EL (cell line): ENCODE measurements at regions not wholly inside any gene's neighbourhood (a gene's known extent, or its start where the extent isn't known, plus 50 kb on each side); places are given as distances from the start of the nearest gene placed in this dataset.
"Not testable (repeated sequence)": the region's sequence is repeated elsewhere in the genome, so short reads cannot be mapped to it uniquely, and the experiment has no call there.

Experiments
- DNase-seq: peaks from one replicate; pipeline ENCODE4 v3.0.0-alpha.2; 2016

DNA sequence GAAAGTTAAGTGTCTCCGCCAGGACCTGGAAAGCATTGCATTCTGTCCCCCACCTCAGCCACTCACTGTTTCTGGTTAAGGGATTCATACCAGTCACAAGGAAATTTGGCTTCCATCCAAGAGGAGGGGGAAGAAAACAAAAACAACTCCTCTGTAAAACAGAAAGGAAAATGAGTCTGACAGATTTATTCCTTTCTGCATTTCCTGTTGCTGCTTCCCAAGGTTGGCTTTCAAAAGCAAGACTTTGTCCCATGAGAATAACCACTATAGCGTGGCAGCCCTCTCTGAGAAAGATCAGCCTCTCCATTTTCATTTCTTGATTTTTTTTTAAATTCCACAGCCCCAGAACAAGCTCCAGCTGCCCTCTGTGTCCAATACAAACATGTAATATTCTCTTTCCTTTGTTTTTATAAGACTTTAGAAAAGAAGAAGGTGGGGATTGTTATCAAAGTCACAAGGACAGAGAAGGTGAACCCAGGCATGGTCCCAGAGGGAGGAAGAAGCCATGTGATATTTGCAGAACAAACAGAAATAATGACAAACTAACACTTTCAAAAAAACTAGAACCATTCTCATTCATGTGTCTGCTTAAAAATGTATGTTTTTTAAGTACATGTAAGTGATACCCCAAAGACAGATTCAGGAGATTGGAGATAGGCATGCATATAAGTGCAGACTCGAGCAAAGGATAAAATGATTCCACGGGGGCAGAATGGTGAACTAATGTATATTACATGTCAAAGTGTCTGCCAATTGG is 90.7 kb upstream of the DCLK2 start:
- DNase-seq: no peak

DNA sequence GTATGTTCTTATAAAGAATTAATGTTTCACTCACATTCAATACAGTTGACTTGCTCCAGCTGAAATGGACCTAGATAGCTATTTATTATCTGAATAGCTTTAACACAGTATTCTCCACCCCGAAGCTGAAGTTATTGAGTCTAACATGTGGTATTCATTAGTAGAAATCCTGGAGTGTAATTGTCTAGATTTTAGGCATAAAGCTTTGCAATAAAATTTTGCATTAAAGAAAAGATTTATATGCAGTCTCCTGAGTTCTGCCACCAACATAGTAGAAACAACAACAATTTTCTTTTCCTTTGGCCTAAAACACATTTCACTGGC is 90.2 kb upstream of the DCLK2 start:
- DNase-seq: no peak

DNA sequence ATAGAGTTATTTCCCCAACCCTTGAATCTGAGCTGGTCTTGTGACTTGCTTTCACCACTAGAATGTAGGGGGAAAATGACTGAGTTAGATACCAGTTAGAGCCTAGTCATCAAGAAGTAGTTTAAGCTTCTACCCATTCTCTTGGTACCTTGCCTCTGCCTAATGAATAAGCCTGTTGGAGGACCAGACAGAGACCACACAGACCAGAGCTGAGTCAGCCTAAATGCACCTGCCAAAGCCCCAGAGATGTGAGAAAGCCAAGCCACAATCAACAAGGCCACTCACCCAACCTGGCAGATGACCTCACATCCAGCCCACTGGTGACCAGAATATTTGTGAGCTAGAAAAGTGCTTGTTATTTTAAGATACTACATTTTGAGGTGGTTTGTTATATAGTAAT is 85.2 kb upstream of the DCLK2 start:
- DNase-seq: no peak

DNA sequence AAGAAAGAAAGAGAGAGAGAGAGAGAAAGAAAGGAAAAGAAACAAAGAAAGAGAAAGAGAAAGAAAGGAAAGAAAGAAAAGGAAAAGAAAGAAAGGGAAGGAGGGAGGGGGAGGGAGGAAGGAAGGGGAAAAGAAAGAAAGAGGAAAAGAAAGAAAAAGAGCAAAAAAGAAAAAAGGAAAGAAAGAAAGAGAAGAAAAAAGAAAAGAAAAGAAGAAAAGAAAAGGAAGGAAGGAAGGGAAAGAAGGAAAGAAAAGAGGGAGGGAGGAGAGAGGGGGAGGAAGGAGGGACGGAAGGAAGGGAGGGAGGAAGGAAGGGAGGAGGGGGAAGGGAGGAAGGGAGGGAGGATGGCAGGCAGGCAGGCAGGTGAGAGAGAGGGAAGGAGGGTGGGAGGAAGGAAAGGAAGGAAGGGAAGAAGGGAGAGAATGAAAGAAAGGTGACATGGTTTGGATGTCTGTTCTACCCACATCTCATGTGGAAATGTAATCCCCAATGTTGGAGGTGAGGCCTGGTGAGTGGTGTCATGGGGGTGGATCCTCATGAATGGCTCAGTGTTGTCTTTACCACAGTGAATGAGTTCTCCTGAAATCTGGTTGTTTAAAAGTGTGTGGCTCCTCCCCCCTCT is 83.0 kb upstream of the DCLK2 start:
- no peak for DNase-seq

DNA sequence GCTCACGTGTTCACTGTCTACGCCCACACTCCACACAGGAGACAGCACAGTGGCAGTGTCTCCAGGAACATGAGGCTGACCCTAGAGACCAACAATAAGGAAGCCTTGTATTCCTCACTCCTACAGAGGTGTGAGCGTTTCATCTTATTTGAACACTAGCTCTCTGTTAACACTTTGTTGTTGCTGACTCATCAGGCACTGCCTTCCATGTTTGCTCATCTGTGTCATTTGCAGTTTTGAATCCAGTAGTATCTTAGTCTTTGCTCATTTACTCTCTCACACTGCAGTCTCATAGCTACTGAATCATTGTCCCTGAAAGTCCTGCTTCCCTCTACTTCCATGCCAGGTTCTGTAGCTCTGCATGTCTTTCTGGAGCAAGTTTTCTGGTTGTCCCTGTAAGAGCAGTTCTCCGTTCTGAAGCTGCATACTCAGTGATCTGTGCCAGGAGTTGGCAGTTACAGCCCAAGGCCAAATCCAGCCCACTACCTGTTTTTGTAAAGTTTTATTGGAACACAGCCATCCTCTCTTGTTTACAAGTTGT is 80.3 kb upstream of the DCLK2 start:
- peak; percentile 45 for DNase-seq

DNA sequence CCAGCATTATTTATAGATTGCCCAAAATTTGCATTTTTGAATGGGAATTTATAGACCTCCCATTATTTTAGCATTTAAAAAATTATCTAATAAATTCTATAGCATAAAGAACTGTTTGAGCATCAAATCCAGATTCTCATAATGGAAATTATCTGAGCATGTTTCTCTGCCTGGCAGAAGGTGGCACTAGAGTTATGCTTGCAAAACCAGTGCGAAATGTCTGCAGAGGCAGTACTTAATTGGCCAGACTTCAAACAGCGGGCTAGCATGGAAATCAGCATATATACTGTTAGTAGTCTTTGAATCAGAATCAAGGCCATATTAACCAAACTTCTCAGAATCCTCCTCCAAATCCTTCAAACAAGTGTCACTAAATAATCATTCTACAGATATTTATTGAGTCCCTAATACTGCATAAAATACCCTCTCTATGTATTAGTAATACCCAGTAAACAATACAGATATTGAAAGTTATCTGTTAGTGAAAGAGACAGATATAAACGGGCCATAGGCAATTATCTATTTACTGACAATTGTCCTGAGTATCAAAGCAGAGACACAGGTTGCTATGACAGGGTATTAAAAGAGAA is 78.7 kb upstream of the DCLK2 start:
- DNase-seq: peak; percentile 74

DNA sequence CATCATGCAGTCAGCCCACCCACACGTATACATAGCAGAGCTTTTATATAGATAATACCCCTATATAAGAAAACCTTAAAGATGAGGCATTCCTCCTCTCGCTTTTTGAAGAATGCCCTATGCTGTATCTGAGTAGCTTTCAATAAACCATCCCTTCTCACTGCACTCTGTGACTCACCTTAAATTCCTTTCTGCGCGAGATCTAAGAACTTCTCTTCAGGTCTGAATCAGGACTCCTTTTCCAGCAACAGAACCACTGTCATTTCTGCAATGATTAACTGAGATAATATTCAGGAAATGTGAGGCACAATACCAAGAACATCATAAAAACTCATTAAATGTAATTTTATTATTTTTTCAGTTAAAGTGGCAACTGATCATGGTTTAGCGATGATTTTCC is 76.4 kb upstream of the DCLK2 start:
- DNase-seq: peak; percentile 81

GRCh38 chr4:150002561-150002960 is 75.7 kb upstream of the DCLK2 start:
- DNase-seq: peak; percentile 29

DNA sequence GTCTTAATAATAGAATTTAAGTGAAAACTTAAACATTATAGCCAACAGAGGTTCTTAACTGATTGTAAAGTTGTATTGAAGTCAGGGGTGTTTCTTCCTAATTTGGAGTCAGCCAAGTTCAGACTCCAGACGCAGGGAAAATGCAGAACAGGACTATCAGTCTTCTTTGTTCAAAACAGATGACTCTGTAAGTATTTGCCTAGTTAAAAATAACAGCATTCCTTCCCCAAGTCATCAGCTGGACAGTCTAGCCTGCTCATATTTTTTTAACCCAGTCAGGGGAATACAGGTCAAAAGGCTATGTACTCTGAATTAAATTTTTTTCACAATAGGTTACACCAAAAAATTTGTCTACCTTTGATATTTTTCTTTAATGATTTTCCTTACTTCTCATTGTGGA is 73.8 kb upstream of the DCLK2 start:
- peak; percentile 53 for DNase-seq

DNA sequence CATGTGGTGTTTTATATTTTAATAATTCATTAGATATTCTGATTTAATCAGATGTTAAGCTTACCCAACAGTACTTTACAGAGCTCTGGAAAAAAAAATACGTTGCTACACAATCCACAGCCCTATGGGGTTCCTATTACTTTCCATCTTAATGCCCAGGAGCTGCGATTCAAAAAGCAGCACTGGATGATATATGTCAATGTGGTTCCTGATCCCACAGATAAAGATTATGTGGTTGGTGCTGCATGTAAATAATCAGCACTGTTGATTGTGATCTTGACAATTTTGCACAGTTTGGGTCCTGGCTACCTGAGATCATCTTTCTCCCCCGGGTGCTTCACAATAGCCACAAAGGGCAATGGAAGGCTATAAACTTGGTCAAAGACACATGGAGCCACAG is 72.7 kb upstream of the DCLK2 start:
- DNase-seq: no peak

DNA sequence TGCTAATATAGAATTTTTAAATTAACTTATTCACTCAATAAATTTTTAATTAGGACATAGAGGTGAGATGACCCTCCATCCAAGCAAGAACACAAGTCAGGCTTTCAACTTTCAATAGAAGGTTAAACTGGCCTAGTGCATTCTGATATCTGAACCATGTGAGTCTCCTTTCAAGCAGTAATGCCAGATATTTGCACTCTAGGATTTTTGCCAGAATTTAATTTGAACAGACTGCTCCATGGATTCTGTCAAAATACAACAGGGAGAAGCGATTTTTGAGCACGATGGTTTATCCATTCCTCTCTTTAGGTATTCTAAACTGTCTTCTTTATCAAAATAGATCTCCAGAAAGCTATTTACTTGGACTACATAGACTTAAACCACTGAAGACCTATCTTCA is 72.0 kb upstream of the DCLK2 start:
- peak; percentile 21 for DNase-seq

- DNase-seq: peak; percentile 91
Measured at GRCh38 chr4:150007512-150007911, 70.7 kb upstream of the DCLK2 start.

DNA sequence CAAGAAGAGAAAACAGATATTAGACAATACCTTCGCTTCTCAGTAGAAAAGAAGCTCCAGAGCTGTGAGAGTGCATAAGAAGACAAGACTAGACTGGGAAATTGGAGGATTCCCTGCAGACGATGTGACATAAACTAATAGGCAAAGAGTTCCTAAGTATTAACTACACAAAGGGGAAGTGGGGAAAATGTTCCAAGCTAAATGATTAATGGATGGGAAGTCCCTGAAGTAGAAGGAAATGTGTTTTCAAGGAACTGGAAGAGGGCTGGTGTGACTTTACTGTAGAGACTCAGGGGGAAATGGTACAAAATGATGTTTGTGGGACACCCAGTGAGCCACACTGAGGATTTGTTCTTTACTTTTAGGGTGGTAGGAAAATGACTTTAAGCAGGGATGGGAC is 69.7 kb upstream of the DCLK2 start:
- no peak for DNase-seq

- no peak for DNase-seq
Measured at GRCh38 chr4:150009533-150009932, 68.7 kb upstream of the DCLK2 start.

- peak; percentile 71 for DNase-seq
Measured at GRCh38 chr4:150010525-150011126, 67.6 kb upstream of the DCLK2 start.

GRCh38 chr4:150012851-150013360 is 65.3 kb upstream of the DCLK2 start:
- DNase-seq: no peak

GRCh38 chr4:150015910-150016309 is 62.3 kb upstream of the DCLK2 start:
- not testable (repeated sequence) for DNase-seq

- not testable (repeated sequence) for DNase-seq
Measured at GRCh38 chr4:150016621-150017020, 61.6 kb upstream of the DCLK2 start.

GRCh38 chr4:150018257-150018656 is 60.0 kb upstream of the DCLK2 start:
- no peak for DNase-seq

DNA sequence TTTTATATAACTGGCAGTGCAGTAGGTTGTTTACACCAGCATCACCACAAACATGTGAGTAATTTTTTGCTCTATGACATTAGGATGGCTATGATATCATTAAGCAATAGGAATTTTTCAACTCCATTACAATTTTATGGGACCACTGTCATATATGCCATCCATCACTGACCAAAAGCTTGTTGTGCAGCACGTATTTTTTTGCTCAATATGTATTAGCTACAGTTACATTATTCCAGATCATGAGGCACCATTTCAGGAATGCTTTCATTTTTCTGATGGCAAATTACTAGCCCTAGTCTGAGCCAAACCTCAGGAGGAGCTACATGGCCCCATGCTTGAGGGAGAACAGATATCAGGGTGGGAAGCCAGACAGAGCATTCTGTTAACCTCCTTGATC is 56.8 kb upstream of the DCLK2 start:
- no peak for DNase-seq

DNA sequence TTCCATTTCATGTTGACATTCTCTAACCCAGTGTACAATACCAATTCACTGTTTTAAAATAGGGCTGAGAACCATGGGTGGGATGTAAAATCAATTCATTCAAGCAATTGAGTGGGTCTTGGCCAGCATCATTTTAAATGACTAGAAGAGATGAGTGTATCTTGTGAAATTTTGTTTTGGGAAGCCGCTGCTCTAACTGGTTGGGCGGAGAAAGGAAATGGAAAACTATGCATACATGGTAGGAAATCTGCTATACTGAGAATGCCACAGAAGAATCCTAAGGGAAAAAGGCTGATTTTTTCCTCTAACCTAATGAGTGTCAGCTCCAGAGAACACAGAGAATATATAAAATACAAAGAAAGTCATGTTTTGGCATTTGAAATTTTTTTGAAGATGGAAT is 54.8 kb upstream of the DCLK2 start:
- no peak for DNase-seq

- DNase-seq: not testable (repeated sequence)
Measured at GRCh38 chr4:150026987-150027386, 51.3 kb upstream of the DCLK2 start.
